Osteocyte (in vitro differentiated cells): ENCODE measurements at regions not wholly inside any gene's neighbourhood (a gene's known extent, or its start where the extent isn't known, plus 50 kb on each side); places are given as distances from the start of the nearest gene placed in this dataset.

Source experiments
- DNase-seq: peaks from one replicate; pipeline ENCODE4 v3.0.0; 2021; ENCODE audit warnings: mixed read lengths; ENCODE audit not compliant: unreplicated experiment; ENCODE audit errors: extremely low spot score
- H3K27ac Mint-ChIP-seq: one replicate; pipeline ENCODE4 v1.8.0; 2021; ENCODE audit warnings: mild to moderate bottlenecking, mixed read lengths; ENCODE audit not compliant: unreplicated experiment
- H3K27me3 Mint-ChIP-seq: one replicate; pipeline ENCODE4 v1.8.0; 2021; ENCODE audit warnings: mixed read lengths; ENCODE audit not compliant: unreplicated experiment
- H3K36me3 Mint-ChIP-seq: one replicate; pipeline ENCODE4 v1.8.0; 2021; ENCODE audit warnings: mixed read lengths; ENCODE audit not compliant: unreplicated experiment
- H3K4me1 Mint-ChIP-seq: one replicate; pipeline ENCODE4 v1.8.0; 2021; ENCODE audit warnings: mixed read lengths; ENCODE audit not compliant: unreplicated experiment
- H3K4me3 Mint-ChIP-seq: one replicate; pipeline ENCODE4 v1.8.0; 2021; ENCODE audit warnings: mild to moderate bottlenecking, moderate library complexity, mixed read lengths; ENCODE audit not compliant: unreplicated experiment
- H3K9me3 Mint-ChIP-seq: one replicate; pipeline ENCODE4 v1.8.0; 2021; ENCODE audit warnings: mixed read lengths; ENCODE audit not compliant: unreplicated experiment
- CTCF ChIP-seq: fragments of 200-600 bp; sonication (generic); IDR thresholded peaks from 2 replicates; pipeline ENCODE4 v1.5.0; 2021; ENCODE audit warnings: antibody characterized with exemption, mild to moderate bottlenecking, moderate library complexity

GRCh38 chrX:39955625-39956024, 142.1 kb downstream of the BCOR start:
- peaks cover 25% of the 10 kb centered on the region for H3K4me1 Mint-ChIP-seq
- no peaks in the 10 kb centered on the region for H3K36me3 Mint-ChIP-seq
- H3K4me3 Mint-ChIP-seq, result no peak overlapping the region
- no peak for TF ChIP-seq CTCF
- H3K9me3 Mint-ChIP-seq, result no peaks in the 10 kb centered on the region
- H3K27me3 Mint-ChIP-seq, result no peaks in the 10 kb centered on the region
- H3K27ac Mint-ChIP-seq, result no peak overlapping the region
- no peak for DNase-seq

GRCh38 chrX:39956803-39957394, 140.9 kb downstream of the BCOR start:
- H3K9me3 Mint-ChIP-seq, result no peaks in the 10 kb centered on the region
- H3K4me1 Mint-ChIP-seq, result peaks cover 25% of the 10 kb centered on the region
- DNase-seq, result no peak
- no peak for TF ChIP-seq CTCF
- H3K27ac Mint-ChIP-seq, result no peak overlapping the region
- H3K36me3 Mint-ChIP-seq, result no peaks in the 10 kb centered on the region
- H3K4me3 Mint-ChIP-seq, result no peak overlapping the region
- H3K27me3 Mint-ChIP-seq, result no peaks in the 10 kb centered on the region

- TF ChIP-seq CTCF, result no peak
- no peaks in the 10 kb centered on the region for H3K27me3 Mint-ChIP-seq
- H3K9me3 Mint-ChIP-seq, result no peaks in the 10 kb centered on the region
- H3K36me3 Mint-ChIP-seq, result no peaks in the 10 kb centered on the region
- peak overlapping the region; percentile 34 for H3K27ac Mint-ChIP-seq
- no peak overlapping the region for H3K4me3 Mint-ChIP-seq
- DNase-seq, result no peak
- H3K4me1 Mint-ChIP-seq, result peaks cover 25% of the 10 kb centered on the region
These were observed 139.8 kb downstream of the BCOR start for GRCh38 chrX:39957816-39958566.

- no peak for TF ChIP-seq CTCF
- H3K27ac Mint-ChIP-seq, result no peak overlapping the region
- DNase-seq, result no peak
These were observed 138.9 kb downstream of the BCOR start for GRCh38 chrX:39958850-39959249.

GRCh38 chrX:39960219-39960618, 137.5 kb downstream of the BCOR start:
- Mint-ChIP-seq H3K4me3 (no peak overlapping the region), H3K4me1 (peaks cover 5% of the 10 kb centered on the region), H3K27me3 (no peaks in the 10 kb centered on the region), H3K27ac (no peak overlapping the region), H3K9me3 (peaks cover 15% of the 10 kb centered on the region), H3K36me3 (no peaks in the 10 kb centered on the region)
- DNase-seq, result no peak
- no peak for TF ChIP-seq CTCF

More at GRCh38 chrX:39958850-39959249, 138.9 kb downstream of the BCOR start:
- no peak overlapping the region for H3K4me3 Mint-ChIP-seq
- no peaks in the 10 kb centered on the region for H3K27me3 Mint-ChIP-seq
- peaks cover 18% of the 10 kb centered on the region for H3K4me1 Mint-ChIP-seq
- H3K36me3 Mint-ChIP-seq, result no peaks in the 10 kb centered on the region
- peaks cover 2% of the 10 kb centered on the region for H3K9me3 Mint-ChIP-seq
